CD4-positive, alpha-beta T cell treated with Interferon alpha-2 for 1 hour (primary cell): ENCODE measurements at regions not wholly inside any gene's neighbourhood (a gene's known extent, or its start where the extent isn't known, plus 50 kb on each side); places are given as distances from the start of the nearest gene placed in this dataset.
"Not testable (repeated sequence)": the region's sequence is repeated elsewhere in the genome, so short reads cannot be mapped to it uniquely, and the experiment has no call there.

Source experiments
- DNase-seq, 2 donors: peaks; one replicate each; pipeline ENCODE4 v3.0.0-alpha.2; 2020 to 2022

DNA sequence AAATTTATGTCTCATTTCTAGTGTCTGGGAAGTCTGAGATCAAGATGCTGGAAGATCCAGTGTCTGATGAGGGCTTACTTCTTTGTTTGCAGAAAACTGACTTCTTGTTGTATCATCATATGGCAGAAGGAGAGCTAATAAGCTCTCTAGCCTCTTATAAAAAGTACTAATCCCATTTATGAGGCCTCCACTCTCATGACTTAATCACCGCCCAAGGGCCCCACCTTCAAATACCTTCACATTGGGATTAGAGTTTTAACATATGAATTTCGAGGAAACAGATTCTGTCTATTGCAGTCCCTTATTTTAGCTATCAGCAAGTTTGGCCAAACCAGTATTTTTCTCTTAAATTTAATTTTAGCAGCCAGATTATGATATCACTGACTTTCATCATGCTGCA is 150.2 kb upstream of the TMPRSS15 start:
- DNase-seq, result no peak

- not testable (repeated sequence) for DNase-seq
These were observed 164.2 kb upstream of the TMPRSS15 start for GRCh38 chr21:18567770-18568169.

DNA sequence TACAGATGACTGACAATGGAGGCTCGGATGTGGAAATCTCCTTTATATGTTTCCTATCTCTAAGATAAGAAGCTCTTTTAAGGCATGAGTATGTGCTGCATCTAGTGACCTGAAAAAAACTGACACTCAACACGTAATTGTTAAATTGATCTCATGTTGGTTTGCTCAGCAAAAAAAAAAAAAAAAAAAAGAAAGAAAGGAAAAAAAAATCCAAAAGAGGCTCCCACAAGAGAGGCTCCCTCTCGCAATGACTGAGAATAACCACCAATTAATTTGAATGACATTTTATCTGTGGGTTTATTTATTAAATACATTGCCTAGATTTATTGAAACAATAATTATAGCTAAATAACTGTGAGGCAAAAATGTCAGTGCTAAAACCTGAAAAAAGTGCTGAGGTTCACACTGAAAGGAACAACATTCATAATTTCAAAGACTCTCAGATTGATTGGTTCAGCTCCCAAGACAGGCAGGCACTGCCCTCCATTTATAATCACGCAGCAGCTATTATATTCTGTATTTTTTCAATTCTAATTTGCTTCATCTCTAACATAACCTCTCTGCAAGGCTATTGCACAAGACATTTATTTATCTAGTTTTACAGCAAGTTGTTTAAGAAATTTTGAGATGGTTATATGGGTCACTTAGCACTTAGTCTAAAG is 184.5 kb upstream of the TMPRSS15 start:
- DNase-seq, result no peak

DNA sequence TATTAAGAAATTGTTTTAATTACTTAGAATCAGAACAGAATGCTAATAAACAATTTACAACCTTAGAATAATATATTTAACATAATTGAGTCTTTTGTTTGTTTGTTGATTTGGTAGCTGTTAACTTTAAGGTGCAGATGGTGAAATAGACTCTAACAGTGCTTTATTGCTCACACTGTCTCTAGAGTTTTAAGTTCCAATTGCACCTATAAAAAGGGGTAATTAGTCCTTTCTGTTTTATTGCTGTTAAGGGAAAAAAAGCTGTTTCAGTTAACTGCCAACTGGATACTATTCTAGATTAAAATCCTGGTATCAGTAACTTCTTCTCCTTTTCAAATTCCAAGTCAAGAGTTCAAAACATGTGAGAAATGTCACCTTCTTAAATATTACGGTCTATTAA is 197.6 kb upstream of the TMPRSS15 start:
- DNase-seq, result no peak

GRCh38 chr21:18602711-18603110 is 199.1 kb upstream of the TMPRSS15 start:
- no peak for DNase-seq

DNA sequence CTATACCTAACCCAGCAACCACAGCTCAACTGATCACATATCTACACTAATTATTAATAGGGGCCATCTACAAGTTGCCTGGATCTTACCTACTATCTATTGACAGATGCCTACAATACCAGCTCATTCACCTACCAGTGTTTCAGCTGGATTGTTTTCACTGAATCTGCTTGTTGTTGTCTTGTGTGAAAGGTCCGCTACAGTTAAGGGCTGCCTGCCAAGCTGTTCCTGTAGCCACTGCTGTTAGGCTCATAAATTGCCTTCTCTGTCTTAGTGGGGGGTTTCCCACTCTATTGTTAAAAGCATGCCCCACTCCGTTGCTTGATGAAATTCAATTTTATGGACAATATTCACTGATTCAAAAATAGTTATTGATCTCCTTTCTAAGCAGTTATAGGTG is 199.7 kb upstream of the TMPRSS15 start:
- DNase-seq, result no peak

DNA sequence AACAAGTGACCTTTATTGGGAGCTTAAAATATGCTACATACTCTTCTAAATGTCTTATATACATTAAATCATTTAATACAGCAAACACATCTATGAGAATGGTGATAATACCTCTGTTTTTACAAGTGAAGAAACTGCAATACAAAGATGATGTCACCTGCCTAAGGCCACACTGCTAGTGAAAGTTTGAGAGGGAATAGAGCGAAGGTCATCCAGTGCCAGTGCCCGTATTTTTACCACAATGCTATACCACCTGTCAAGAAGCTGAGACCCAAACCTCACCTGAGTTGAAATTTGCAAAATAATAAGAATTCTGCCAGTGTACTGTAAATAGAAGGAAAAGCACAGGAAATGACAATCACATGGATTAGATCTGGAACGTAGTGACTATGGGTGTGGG is 200.4 kb upstream of the TMPRSS15 start:
- no peak for DNase-seq

- DNase-seq, result no peak
These were observed 204.6 kb upstream of the TMPRSS15 start for GRCh38 chr21:18608226-18608625.

DNA sequence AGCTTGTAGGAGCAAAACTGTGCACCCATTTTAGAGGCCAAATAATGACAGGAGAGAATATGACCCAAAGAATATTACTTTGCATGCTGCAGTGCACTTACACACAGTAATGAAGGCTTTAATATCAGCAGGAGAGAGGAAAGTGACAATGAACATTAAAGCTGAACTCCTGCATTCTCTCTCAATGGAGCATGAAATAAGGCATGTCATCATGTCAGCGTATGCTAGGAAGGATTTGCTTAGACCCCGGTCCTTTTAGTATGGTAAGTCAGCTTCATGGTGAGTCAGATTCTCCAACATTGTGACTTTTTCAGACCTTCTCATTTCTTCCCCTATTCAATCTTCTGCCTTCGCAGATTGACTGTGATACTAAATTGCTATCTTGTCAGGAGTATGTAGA is 210.7 kb upstream of the TMPRSS15 start:
- DNase-seq, result no peak

DNA sequence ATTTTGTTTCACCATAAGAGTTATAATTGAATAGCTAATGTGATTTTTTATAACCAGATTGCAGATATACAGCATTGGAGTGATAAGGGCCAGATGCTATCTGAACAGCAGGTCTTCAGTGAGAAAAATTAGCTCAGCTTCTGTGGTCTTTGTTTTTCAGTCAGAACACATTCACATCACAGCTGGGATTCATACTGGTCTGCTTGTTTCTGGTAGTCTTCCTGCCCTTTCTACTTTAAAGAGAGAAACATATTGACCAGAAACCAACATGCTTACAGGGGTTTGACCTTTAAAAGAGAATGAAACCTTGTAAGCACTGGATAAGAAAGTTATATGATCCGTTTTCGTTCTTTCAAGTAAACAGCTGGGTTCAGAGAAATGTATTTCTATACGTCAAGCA is 213.7 kb upstream of the TMPRSS15 start:
- DNase-seq, result no peak

- DNase-seq, result no peak
These were observed 216.9 kb upstream of the TMPRSS15 start for GRCh38 chr21:18620436-18620835.

- no peak for DNase-seq
These were observed 218.8 kb upstream of the TMPRSS15 start for GRCh38 chr21:18622383-18622782.

- no peak for DNase-seq
These were observed 226.9 kb upstream of the TMPRSS15 start for GRCh38 chr21:18630446-18630845.

DNA sequence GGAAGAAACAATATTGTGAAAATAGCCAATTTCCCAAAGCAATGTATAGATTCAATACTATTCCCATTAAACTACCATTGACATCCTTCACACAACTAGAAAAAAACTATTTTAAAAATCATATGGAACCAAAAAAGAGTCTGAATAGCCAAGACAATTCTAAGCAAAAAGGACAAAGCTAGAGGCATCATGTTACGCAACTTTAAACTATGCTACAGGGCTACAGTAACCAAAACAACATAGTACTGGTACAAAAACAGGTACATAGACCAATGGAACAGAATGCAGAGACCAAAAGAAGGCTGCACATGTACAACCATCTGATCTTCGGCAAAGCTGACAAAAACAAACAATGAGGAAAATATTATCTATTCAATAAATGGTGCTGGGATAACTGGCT is 233.3 kb upstream of the TMPRSS15 start:
- no peak for DNase-seq

DNA sequence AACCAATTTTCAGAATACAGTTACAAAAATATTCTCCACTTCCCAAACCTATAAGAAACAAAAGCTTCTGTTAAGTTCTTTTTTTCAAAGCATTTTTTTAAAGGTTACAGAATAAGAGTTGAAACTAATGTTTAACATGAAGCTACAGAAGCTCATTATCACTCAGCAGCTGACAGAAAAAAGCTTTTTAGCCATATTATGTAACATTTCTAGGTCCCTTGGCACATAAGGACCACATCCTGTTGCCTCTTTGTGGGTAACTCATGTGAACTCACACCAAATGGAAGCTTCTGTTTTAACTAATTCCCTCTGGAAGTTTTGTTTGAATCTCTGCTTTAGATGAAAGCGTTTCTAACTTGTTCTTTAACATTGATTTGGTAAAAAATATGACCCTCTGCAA is 242.5 kb upstream of the TMPRSS15 start:
- DNase-seq, result no peak

DNA sequence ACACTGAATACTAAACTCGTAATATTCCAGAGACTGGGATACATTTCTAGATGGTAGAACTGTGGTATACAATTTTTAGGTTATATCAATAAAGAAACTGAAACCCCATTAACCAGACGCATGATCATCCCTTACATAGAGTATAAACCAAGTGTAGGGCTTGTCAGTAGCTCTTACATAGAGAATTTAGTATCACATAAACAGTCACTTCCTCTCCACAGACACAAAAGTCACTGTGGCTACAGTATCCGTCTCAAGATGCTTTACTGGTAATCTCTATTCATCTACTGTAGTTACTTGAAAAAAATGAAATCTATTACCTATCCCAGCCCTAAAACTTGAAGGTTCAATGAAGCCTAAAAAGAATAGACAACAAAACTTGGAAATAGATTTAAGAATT is 252.3 kb upstream of the TMPRSS15 start:
- DNase-seq, result no peak

GRCh38 chr21:18661842-18662241 is 258.3 kb upstream of the TMPRSS15 start:
- DNase-seq, result no peak

DNA sequence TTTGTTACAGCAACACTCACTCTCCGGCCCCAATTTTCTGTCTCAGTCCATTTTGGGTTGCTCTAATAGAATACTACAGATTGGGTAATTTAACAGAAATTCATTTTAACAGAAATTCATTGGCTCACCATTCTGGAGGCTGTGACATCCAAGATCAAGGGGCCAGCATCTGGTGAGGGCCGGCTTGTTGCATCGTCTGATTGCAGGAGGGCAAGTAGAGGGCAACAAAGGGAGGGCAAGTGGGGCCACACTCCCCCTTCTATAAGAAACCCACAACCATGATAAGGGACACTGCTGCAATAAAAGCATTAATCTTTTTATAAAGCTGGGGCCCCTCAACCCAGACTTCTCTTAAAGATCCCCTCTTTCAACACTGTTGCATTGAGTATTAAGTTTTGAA is 260.1 kb upstream of the TMPRSS15 start:
- no peak for DNase-seq

DNA sequence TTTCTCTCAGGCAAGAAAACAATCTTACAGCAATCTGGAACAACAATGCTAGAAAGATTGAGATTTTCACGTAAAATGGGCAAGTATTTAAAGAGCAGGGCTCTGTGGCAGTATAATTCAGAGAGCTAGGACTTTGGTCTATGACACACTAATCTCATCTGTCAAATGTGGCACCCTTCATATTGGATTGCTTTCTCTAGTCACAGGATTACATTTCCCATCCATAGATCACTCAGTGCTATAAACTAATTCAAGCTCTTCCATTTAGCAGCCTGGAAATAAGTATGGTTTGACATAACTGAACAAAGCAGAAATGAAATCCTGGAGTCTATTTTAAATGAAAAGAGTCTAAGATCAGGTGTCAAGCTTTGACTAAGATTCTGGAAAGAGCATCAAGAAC is 263.1 kb upstream of the TMPRSS15 start:
- no peak for DNase-seq

- no peak for DNase-seq
These were observed 270.2 kb upstream of the TMPRSS15 start for GRCh38 chr21:18673789-18674188.

GRCh38 chr21:18677632-18678031 is 274.0 kb upstream of the TMPRSS15 start:
- no peak for DNase-seq

DNA sequence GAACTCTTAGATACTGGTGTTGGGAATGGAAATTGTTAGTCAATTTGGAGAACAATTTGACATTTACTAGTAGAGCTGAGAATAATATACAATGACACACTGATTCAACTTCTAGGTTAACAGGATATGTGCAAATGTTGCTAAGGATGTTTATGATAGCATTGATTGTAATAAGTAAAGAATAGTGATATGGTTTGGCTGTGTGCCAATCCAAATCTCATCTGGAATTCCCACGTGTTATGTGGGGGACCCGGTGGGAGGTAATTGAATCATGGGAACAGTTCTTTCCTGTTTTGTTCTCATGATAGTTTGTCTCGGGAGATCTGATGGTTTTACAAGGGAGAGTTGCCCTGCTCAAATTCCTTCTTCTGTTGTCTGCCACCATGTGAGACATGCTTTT is 302.4 kb upstream of the TMPRSS15 start:
- no peak for DNase-seq

GRCh38 chr21:18711662-18712061 is 308.1 kb upstream of the TMPRSS15 start:
- no peak for DNase-seq

DNA sequence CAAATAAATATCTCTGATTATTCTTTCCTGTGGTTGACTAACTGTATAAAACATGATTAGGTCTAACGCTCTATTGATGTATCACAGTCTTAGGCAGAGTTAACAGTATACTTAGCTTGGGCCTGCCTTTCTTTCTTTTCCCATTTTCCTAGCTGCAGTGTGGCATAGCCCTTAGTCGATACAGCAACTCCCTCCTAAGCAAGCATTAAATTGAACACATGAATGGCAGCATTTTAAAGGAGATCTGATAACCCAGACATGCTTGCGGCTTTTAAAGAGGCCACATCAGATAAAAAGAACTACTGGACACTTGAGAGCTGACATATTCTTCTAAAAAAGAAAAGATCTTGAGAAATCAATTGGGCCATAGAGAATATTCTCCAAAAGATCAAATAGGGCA is 312.0 kb upstream of the TMPRSS15 start:
- no peak for DNase-seq

- no peak for DNase-seq
These were observed 313.1 kb upstream of the TMPRSS15 start for GRCh38 chr21:18716578-18717138.
